Esophagus muscularis mucosa (tissue), 3 donors: ENCODE measurements at regions not wholly inside any gene's neighbourhood (a gene's known extent, or its start where the extent isn't known, plus 50 kb on each side); places are given as distances from the start of the nearest gene placed in this dataset.

Source experiments
- CTCF ChIP-seq, 3 experiments: fragments of 200-600 bp in 2 of 3; fragments of 450-650 bp in 1 of 3; sonication (generic) in 2 of 3; IDR thresholded peaks; one replicate each; pipeline ENCODE4 v1.5.1; 2017 to 2019; ENCODE audit warnings: antibody characterized with exemption in 3 of 3, mild to moderate bottlenecking in 2 of 3, moderate library complexity in 1 of 3
- EP300 ChIP-seq: sonication (generic); formaldehyde crosslinking; IDR thresholded peaks from one replicate; pipeline ENCODE4 v1.6.1; 2017; ENCODE audit warnings: antibody characterized with exemption

- TF ChIP-seq CTCF (IDR thresholded peaks at IDR 0.05): no peak
- no peak for TF ChIP-seq EP300
Observed at GRCh38 chr1:22317920-22318243, 133.8 kb upstream of the ZBTB40 start.
